ENCODE measurements at regions not wholly inside any gene's neighbourhood (a gene's known extent, or its start where the extent isn't known, plus 50 kb on each side); places are given as distances from the start of the nearest gene placed in this dataset.
"Not testable (repeated sequence)": the region's sequence is repeated elsewhere in the genome, so short reads cannot be mapped to it uniquely, and the experiment has no call there.

- Histone ChIP-seq H3K9me3 (ENCODE audit: control insufficient read depth, insufficient read depth, low read length) (no peaks in the 10 kb centered on the region), H3K4me3 (ENCODE audit: low read depth, low read length) (no peak overlapping the region), H3K36me3 (ENCODE audit: control insufficient read depth, insufficient read depth, low read length) (no peaks in the 10 kb centered on the region), H3K27me3 (ENCODE audit: control insufficient read depth, insufficient read depth, low read length) (no peaks in the 10 kb centered on the region), H3K27ac (ENCODE audit: low read depth, low read length) (no peak overlapping the region), H3K4me1 (ENCODE audit: control insufficient read depth, insufficient read depth, low read length) (no peaks in the 10 kb centered on the region)
- DNase-seq (ENCODE audit: low read depth in 4 of 6, low spot score in 6 of 6) = no peak
- WGBS (ENCODE audit: insufficient coverage) = 45% methylated on average over 2 of the region's 6 CpGs
Observed at GRCh38 chr18:67385455-67385854, 131.1 kb downstream of the DSEL start.

- H3K36me3 ChIP-seq (ENCODE audit: control insufficient read depth, insufficient read depth, low read length); H3K27me3 ChIP-seq (ENCODE audit: control insufficient read depth, insufficient read depth, low read length); H3K27ac ChIP-seq (ENCODE audit: low read depth, low read length); DNase-seq (ENCODE audit: low read depth in 4 of 6, low spot score in 6 of 6); H3K4me1 ChIP-seq (ENCODE audit: control insufficient read depth, insufficient read depth, low read length); H3K9me3 ChIP-seq (ENCODE audit: control insufficient read depth, insufficient read depth, low read length); H3K4me3 ChIP-seq (ENCODE audit: low read depth, low read length): not testable (repeated sequence)
- 80% methylated on average over 2 of the region's 3 CpGs for WGBS (ENCODE audit: insufficient coverage)
Observed at GRCh38 chr18:67384057-67384456, 132.5 kb downstream of the DSEL start.

GRCh38 chr18:67381608-67382150, 134.8 kb downstream of the DSEL start:
- Histone ChIP-seq H3K9me3 (ENCODE audit: control insufficient read depth, insufficient read depth, low read length) (no peaks in the 10 kb centered on the region), H3K27ac (ENCODE audit: low read depth, low read length) (no peak overlapping the region), H3K27me3 (ENCODE audit: control insufficient read depth, insufficient read depth, low read length) (no peaks in the 10 kb centered on the region), H3K4me3 (ENCODE audit: low read depth, low read length) (no peak overlapping the region), H3K36me3 (ENCODE audit: control insufficient read depth, insufficient read depth, low read length) (no peaks in the 10 kb centered on the region), H3K4me1 (ENCODE audit: control insufficient read depth, insufficient read depth, low read length) (no peaks in the 10 kb centered on the region)
- 95% methylated on average over 9 of the region's 10 CpGs for WGBS (ENCODE audit: insufficient coverage)
- no peak for DNase-seq (ENCODE audit: low read depth in 4 of 6, low spot score in 6 of 6)

GRCh38 chr18:67380867-67381266, 135.7 kb downstream of the DSEL start:
- Histone ChIP-seq H3K27me3 (ENCODE audit: control insufficient read depth, insufficient read depth, low read length) (no peaks in the 10 kb centered on the region), H3K27ac (ENCODE audit: low read depth, low read length) (no peak overlapping the region), H3K4me3 (ENCODE audit: low read depth, low read length) (no peak overlapping the region), H3K9me3 (ENCODE audit: control insufficient read depth, insufficient read depth, low read length) (no peaks in the 10 kb centered on the region), H3K36me3 (ENCODE audit: control insufficient read depth, insufficient read depth, low read length) (no peaks in the 10 kb centered on the region), H3K4me1 (ENCODE audit: control insufficient read depth, insufficient read depth, low read length) (no peaks in the 10 kb centered on the region)
- 100% methylated on average over 3 of the region's 3 CpGs for WGBS (ENCODE audit: insufficient coverage)
- DNase-seq (ENCODE audit: low read depth in 4 of 6, low spot score in 6 of 6) = no peak

GRCh38 chr18:67379981-67380380, 136.5 kb downstream of the DSEL start:
- no peaks in the 10 kb centered on the region for H3K36me3 ChIP-seq (ENCODE audit: control insufficient read depth, insufficient read depth, low read length)
- H3K4me3 ChIP-seq (ENCODE audit: low read depth, low read length) = no peak overlapping the region
- no peaks in the 10 kb centered on the region for H3K27me3 ChIP-seq (ENCODE audit: control insufficient read depth, insufficient read depth, low read length)
- WGBS (ENCODE audit: insufficient coverage) = no CpG with 5 or more reads among the region's 2 CpGs
- DNase-seq (ENCODE audit: low read depth in 4 of 6, low spot score in 6 of 6) = no peak
- H3K4me1 ChIP-seq (ENCODE audit: control insufficient read depth, insufficient read depth, low read length) = no peaks in the 10 kb centered on the region
- no peak overlapping the region for H3K27ac ChIP-seq (ENCODE audit: low read depth, low read length)
- H3K9me3 ChIP-seq (ENCODE audit: control insufficient read depth, insufficient read depth, low read length) = no peaks in the 10 kb centered on the region

GRCh38 chr18:67376372-67376771, 140.1 kb downstream of the DSEL start:
- H3K27ac ChIP-seq (ENCODE audit: low read depth, low read length) = no peak overlapping the region
- DNase-seq (ENCODE audit: low read depth in 4 of 6, low spot score in 6 of 6) = peak in 3 of 6 donors; percentile 9 to 75 (median 11)
- H3K36me3 ChIP-seq (ENCODE audit: control insufficient read depth, insufficient read depth, low read length) = no peaks in the 10 kb centered on the region
- no peaks in the 10 kb centered on the region for H3K4me1 ChIP-seq (ENCODE audit: control insufficient read depth, insufficient read depth, low read length)
- H3K4me3 ChIP-seq (ENCODE audit: low read depth, low read length) = no peak overlapping the region
- no peaks in the 10 kb centered on the region for H3K27me3 ChIP-seq (ENCODE audit: control insufficient read depth, insufficient read depth, low read length)
- H3K9me3 ChIP-seq (ENCODE audit: control insufficient read depth, insufficient read depth, low read length) = no peaks in the 10 kb centered on the region
- 38% methylated on average over 1 of the region's 2 CpGs for WGBS (ENCODE audit: insufficient coverage)

GRCh38 chr18:67373636-67374035, 142.9 kb downstream of the DSEL start:
- no peaks in the 10 kb centered on the region for H3K36me3 ChIP-seq (ENCODE audit: control insufficient read depth, insufficient read depth, low read length)
- H3K27me3 ChIP-seq (ENCODE audit: control insufficient read depth, insufficient read depth, low read length) = no peaks in the 10 kb centered on the region
- no peak overlapping the region for H3K27ac ChIP-seq (ENCODE audit: low read depth, low read length)
- DNase-seq (ENCODE audit: low read depth in 4 of 6, low spot score in 6 of 6) = no peak
- no peak overlapping the region for H3K4me3 ChIP-seq (ENCODE audit: low read depth, low read length)
- H3K4me1 ChIP-seq (ENCODE audit: control insufficient read depth, insufficient read depth, low read length) = no peaks in the 10 kb centered on the region
- H3K9me3 ChIP-seq (ENCODE audit: control insufficient read depth, insufficient read depth, low read length) = no peaks in the 10 kb centered on the region
- WGBS (ENCODE audit: insufficient coverage) = no CpG with 5 or more reads among the region's 2 CpGs

GRCh38 chr18:67367540-67367939, 149.0 kb downstream of the DSEL start:
- no peak overlapping the region for H3K27ac ChIP-seq (ENCODE audit: low read depth, low read length)
- DNase-seq (ENCODE audit: low read depth in 4 of 6, low spot score in 6 of 6) = no peak
- H3K27me3 ChIP-seq (ENCODE audit: control insufficient read depth, insufficient read depth, low read length) = no peaks in the 10 kb centered on the region
- 100% methylated on average over 1 of the region's 2 CpGs for WGBS (ENCODE audit: insufficient coverage)
- H3K4me3 ChIP-seq (ENCODE audit: low read depth, low read length) = no peak overlapping the region
- no peaks in the 10 kb centered on the region for H3K4me1 ChIP-seq (ENCODE audit: control insufficient read depth, insufficient read depth, low read length)
- no peaks in the 10 kb centered on the region for H3K36me3 ChIP-seq (ENCODE audit: control insufficient read depth, insufficient read depth, low read length)
- no peaks in the 10 kb centered on the region for H3K9me3 ChIP-seq (ENCODE audit: control insufficient read depth, insufficient read depth, low read length)

GRCh38 chr18:67363694-67364093, 152.8 kb downstream of the DSEL start:
- Histone ChIP-seq H3K4me1 (ENCODE audit: control insufficient read depth, insufficient read depth, low read length) (no peaks in the 10 kb centered on the region), H3K27ac (ENCODE audit: low read depth, low read length) (no peak overlapping the region), H3K9me3 (ENCODE audit: control insufficient read depth, insufficient read depth, low read length) (no peaks in the 10 kb centered on the region), H3K4me3 (ENCODE audit: low read depth, low read length) (no peak overlapping the region), H3K36me3 (ENCODE audit: control insufficient read depth, insufficient read depth, low read length) (no peaks in the 10 kb centered on the region), H3K27me3 (ENCODE audit: control insufficient read depth, insufficient read depth, low read length) (no peaks in the 10 kb centered on the region)
- WGBS (ENCODE audit: insufficient coverage) = no CpG with 5 or more reads among the region's 3 CpGs
- no peak for DNase-seq (ENCODE audit: low read depth in 4 of 6, low spot score in 6 of 6)

- no peaks in the 10 kb centered on the region for H3K27me3 ChIP-seq (ENCODE audit: control insufficient read depth, insufficient read depth, low read length)
- H3K36me3 ChIP-seq (ENCODE audit: control insufficient read depth, insufficient read depth, low read length) = no peaks in the 10 kb centered on the region
- 88% methylated on average over 1 of the region's 2 CpGs for WGBS (ENCODE audit: insufficient coverage)
- no peaks in the 10 kb centered on the region for H3K9me3 ChIP-seq (ENCODE audit: control insufficient read depth, insufficient read depth, low read length)
- H3K4me3 ChIP-seq (ENCODE audit: low read depth, low read length) = no peak overlapping the region
- H3K4me1 ChIP-seq (ENCODE audit: control insufficient read depth, insufficient read depth, low read length) = no peaks in the 10 kb centered on the region
- peak in 1 of 6 donors; percentile 43 for DNase-seq (ENCODE audit: low read depth in 4 of 6, low spot score in 6 of 6)
- no peak overlapping the region for H3K27ac ChIP-seq (ENCODE audit: low read depth, low read length)
Observed at GRCh38 chr18:67362906-67363305, 153.6 kb downstream of the DSEL start.

Data from spinal cord (tissue), 9 donors.